ENCODE measurements at regions not wholly inside any gene's neighbourhood (a gene's known extent, or its start where the extent isn't known, plus 50 kb on each side); places are given as distances from the start of the nearest gene placed in this dataset.
"Not testable (repeated sequence)": the region's sequence is repeated elsewhere in the genome, so short reads cannot be mapped to it uniquely, and the experiment has no call there.

- not testable (repeated sequence) for DNase-seq (ENCODE audit: low read depth)
These were observed 82.3 kb upstream of the PRDX6 start for GRCh38 chr1:173394813-173395212.

GRCh38 chr1:173395762-173396161, 81.4 kb upstream of the PRDX6 start:
- no peak for DNase-seq (ENCODE audit: low read depth)

GRCh38 chr1:173400387-173400995, 76.6 kb upstream of the PRDX6 start:
- no peak for DNase-seq (ENCODE audit: low read depth)

- DNase-seq (ENCODE audit: low read depth): no peak
These were observed 73.1 kb upstream of the PRDX6 start for GRCh38 chr1:173403996-173404395.

- peak; percentile 65 for DNase-seq (ENCODE audit: low read depth)
These were observed 71.9 kb upstream of the PRDX6 start for GRCh38 chr1:173405281-173405680.

- peak; percentile 76 for DNase-seq (ENCODE audit: low read depth)
These were observed 71.3 kb upstream of the PRDX6 start for GRCh38 chr1:173405834-173406233.

- no peak for DNase-seq (ENCODE audit: low read depth)
These were observed 70.3 kb upstream of the PRDX6 start for GRCh38 chr1:173406783-173407230.

- no peak for DNase-seq (ENCODE audit: low read depth)
These were observed 69.3 kb upstream of the PRDX6 start for GRCh38 chr1:173407846-173408245.

- DNase-seq (ENCODE audit: low read depth): no peak
These were observed 68.2 kb upstream of the PRDX6 start for GRCh38 chr1:173408886-173409285.

- peak; percentile 68 for DNase-seq (ENCODE audit: low read depth)
These were observed 67.5 kb upstream of the PRDX6 start for GRCh38 chr1:173409613-173410012.

GRCh38 chr1:173410133-173410793, 66.9 kb upstream of the PRDX6 start:
- peak; percentile 79 for DNase-seq (ENCODE audit: low read depth)

GRCh38 chr1:173410794-173411236, 66.3 kb upstream of the PRDX6 start:
- no peak for DNase-seq (ENCODE audit: low read depth)

- peak; percentile 83 for DNase-seq (ENCODE audit: low read depth)
These were observed 65.0 kb upstream of the PRDX6 start for GRCh38 chr1:173411835-173412742.

GRCh38 chr1:173413271-173413707, 63.8 kb upstream of the PRDX6 start:
- DNase-seq (ENCODE audit: low read depth): no peak

- no peak for DNase-seq (ENCODE audit: low read depth)
These were observed 63.0 kb upstream of the PRDX6 start for GRCh38 chr1:173414136-173414535.

- DNase-seq (ENCODE audit: low read depth): no peak
These were observed 62.5 kb upstream of the PRDX6 start for GRCh38 chr1:173414539-173415226.

- no peak for DNase-seq (ENCODE audit: low read depth)
These were observed 61.6 kb upstream of the PRDX6 start for GRCh38 chr1:173415490-173415889.

- DNase-seq (ENCODE audit: low read depth): no peak
These were observed 61.2 kb upstream of the PRDX6 start for GRCh38 chr1:173415905-173416450.

- DNase-seq (ENCODE audit: low read depth): no peak
These were observed 59.6 kb upstream of the PRDX6 start for GRCh38 chr1:173417563-173417962.

- DNase-seq (ENCODE audit: low read depth): no peak
These were observed 58.8 kb upstream of the PRDX6 start for GRCh38 chr1:173418107-173418985.
